ENCODE measurements at regions not wholly inside any gene's neighbourhood (a gene's known extent, or its start where the extent isn't known, plus 50 kb on each side); places are given as distances from the start of the nearest gene placed in this dataset.

DNA sequence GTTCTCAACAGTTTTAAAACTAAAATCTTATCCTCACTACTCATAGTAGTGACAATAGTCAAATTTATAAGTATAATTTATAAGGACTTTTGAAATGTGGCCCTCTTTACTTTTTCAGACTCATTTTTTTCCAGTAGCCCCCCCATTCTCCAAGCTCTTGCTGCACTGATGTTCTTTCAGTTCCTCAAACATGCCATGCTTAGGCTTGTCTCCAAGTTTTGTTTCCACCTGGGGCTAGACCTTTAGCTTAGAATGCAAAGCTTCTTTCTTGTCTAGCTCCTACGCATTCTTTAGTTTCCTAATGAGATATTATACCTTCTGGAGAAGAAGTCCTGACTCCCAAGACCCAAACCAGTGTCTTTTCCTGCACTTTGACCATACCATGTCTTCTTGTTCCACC is 222.6 kb downstream of the NOL4 start:
- TF ChIP-seq EZH2 (IDR thresholded peaks at IDR 0.05; ENCODE audit: low read length, unreplicated experiment) (no peak), EZH2phosphoT487 (IDR thresholded peaks at IDR 0.05; ENCODE audit: borderline replicate concordance, low read length) (no peak)
- TF ChIP-seq, protein P1, sequence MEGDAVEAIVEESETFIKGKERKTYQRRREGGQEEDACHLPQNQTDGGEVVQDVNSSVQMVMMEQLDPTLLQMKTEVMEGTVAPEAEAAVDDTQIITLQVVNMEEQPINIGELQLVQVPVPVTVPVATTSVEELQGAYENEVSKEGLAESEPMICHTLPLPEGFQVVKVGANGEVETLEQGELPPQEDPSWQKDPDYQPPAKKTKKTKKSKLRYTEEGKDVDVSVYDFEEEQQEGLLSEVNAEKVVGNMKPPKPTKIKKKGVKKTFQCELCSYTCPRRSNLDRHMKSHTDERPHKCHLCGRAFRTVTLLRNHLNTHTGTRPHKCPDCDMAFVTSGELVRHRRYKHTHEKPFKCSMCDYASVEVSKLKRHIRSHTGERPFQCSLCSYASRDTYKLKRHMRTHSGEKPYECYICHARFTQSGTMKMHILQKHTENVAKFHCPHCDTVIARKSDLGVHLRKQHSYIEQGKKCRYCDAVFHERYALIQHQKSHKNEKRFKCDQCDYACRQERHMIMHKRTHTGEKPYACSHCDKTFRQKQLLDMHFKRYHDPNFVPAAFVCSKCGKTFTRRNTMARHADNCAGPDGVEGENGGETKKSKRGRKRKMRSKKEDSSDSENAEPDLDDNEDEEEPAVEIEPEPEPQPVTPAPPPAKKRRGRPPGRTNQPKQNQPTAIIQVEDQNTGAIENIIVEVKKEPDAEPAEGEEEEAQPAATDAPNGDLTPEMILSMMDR (conservative IDR thresholded peaks at IDR 0.05; ENCODE audit: low read depth, low read length) = no peak
